ENCODE measurements at regions not wholly inside any gene's neighbourhood (a gene's known extent, or its start where the extent isn't known, plus 50 kb on each side); places are given as distances from the start of the nearest gene placed in this dataset.

DNA sequence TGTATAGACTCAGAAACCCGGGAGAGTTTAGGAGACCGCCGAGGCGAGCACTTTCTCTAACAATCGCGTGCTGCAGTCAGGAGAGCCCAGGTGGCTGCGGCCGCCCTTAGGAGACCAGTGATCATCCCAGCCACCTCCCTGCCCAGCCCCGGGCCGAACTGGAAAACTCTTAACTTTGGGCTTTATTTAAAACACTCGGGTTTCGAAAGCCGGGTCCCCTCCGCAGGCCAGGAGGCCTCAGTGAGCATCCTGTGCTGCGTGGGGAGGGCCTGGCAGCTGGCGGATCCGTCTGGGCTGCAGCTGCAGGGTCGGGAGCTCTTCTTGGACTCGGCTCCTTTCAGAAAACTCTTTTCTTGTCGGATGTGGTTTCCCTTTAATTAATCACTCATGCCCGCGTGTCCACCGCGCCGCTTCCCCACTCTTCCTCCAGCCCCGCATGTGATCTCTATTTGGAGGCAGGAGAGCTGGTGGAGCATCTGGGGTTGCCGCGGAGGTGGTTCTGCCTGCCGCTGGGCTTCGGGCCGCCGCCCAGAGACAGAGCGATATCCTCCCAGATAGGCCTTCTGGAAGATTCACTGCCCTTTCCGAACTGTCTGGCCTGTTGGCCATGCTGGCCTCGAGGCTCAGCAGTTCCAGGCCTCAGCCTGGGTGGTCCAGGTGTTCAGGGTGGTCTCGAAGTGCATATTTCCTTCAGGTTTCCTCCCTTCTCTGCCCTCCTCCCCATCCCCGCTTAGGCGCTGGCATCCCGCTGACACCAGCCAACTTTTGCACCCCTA, 59.5 kb downstream of the TMEM174 start:
- Histone ChIP-seq H3K9ac (no peak overlapping the region), H3K4me2 (no peak overlapping the region), H3K4me1 (ENCODE audit: low read depth, poor library complexity, severe bottlenecking) (no peaks in the 10 kb centered on the region), H4K20me1 (ENCODE audit: insufficient read depth) (no peaks in the 10 kb centered on the region), H2AFZ (ENCODE audit: low read depth) (no peak overlapping the region), H3K36me3 (ENCODE audit: insufficient read depth) (no peaks in the 10 kb centered on the region), H3K27me3 (ENCODE audit: insufficient read depth, low read depth) (no peaks in the 10 kb centered on the region), H3K4me3 (IDR thresholded peaks at IDR 0.05; ENCODE audit: insufficient read depth, low read depth, low read length) (no peak overlapping the region), H3K79me2 (ENCODE audit: insufficient read depth, low read depth) (no peaks in the 10 kb centered on the region), H3K27ac (no peak overlapping the region)
- no peak for TF ChIP-seq CTCF (conservative IDR thresholded peaks at IDR 0.05; ENCODE audit: low read depth, low read length)

- Histone ChIP-seq H3K79me2 (ENCODE audit: insufficient read depth, low read depth) (no peaks in the 10 kb centered on the region), H3K27ac (no peak overlapping the region), H3K4me2 (no peak overlapping the region), H3K4me1 (ENCODE audit: low read depth, poor library complexity, severe bottlenecking) (no peaks in the 10 kb centered on the region), H4K20me1 (ENCODE audit: insufficient read depth) (no peaks in the 10 kb centered on the region), H3K4me3 (IDR thresholded peaks at IDR 0.05; ENCODE audit: insufficient read depth, low read depth, low read length) (no peak overlapping the region), H3K36me3 (ENCODE audit: insufficient read depth) (no peaks in the 10 kb centered on the region), H2AFZ (ENCODE audit: low read depth) (no peak overlapping the region), H3K9ac (no peak overlapping the region), H3K27me3 (ENCODE audit: insufficient read depth, low read depth) (no peaks in the 10 kb centered on the region)
- TF ChIP-seq CTCF (conservative IDR thresholded peaks at IDR 0.05; ENCODE audit: low read depth, low read length): no peak
Observed at GRCh38 chr5:73231246-73231778, 58.3 kb downstream of the TMEM174 start.

DNA sequence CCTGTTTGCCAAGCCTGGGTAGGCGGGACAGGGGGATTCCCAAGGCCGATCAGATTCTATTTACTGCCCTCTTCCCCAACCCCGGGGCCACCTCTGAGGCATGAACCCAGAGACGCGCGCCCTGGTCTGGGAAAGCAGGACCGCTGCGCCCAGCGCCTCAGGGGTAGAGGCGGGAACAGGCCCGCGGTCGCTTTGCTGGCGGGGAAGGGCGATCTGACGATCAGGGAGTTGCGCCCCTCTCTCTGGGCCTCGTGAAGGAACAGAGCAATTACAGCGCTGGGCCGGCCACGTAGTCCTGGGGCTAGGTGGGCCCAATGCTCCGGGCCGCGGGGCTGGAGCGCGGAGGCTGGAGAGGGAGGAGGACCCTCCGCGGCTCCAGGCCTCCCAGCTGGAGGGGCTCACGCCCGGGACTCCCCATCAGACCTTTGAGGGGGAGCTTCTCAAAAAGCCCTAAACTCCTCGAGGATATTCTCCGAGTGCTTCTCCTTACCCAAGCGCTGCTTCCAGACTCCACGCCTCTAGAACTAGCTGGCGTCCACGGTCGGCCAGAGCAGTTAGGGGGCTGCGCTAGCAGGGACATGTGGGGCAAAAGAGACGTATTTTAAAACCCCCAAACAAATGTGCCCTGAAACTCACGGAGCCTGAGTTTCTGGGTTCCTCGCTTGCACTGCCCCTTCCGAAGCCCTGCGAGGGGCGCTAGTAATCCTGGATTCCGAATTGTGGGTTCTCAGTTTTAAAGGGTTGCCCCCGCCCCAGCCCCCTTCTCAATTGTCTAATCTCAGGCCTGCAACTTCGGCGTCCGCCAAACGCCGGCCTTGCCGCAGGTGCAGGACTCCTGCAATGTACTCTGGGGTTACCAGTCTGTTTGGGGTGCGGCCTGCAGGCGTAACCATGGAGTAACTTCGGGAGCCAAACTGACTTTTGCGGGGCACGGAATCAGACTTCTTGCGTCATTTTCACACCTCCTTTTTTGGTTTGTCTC, 57.6 kb downstream of the TMEM174 start:
- Histone ChIP-seq H3K4me1 (ENCODE audit: low read depth, poor library complexity, severe bottlenecking) (peaks cover 6% of the 10 kb centered on the region), H2AFZ (ENCODE audit: low read depth) (no peak overlapping the region), H3K27ac (no peak overlapping the region), H4K20me1 (ENCODE audit: insufficient read depth) (no peaks in the 10 kb centered on the region), H3K36me3 (ENCODE audit: insufficient read depth) (no peaks in the 10 kb centered on the region), H3K4me3 (IDR thresholded peaks at IDR 0.05; ENCODE audit: insufficient read depth, low read depth, low read length) (no peak overlapping the region), H3K27me3 (ENCODE audit: insufficient read depth, low read depth) (no peaks in the 10 kb centered on the region), H3K4me2 (no peak overlapping the region), H3K79me2 (ENCODE audit: insufficient read depth, low read depth) (no peaks in the 10 kb centered on the region), H3K9ac (no peak overlapping the region)
- no peak for TF ChIP-seq CTCF (conservative IDR thresholded peaks at IDR 0.05; ENCODE audit: low read depth, low read length)

GRCh38 chr5:73229271-73229670, 56.3 kb downstream of the TMEM174 start:
- Histone ChIP-seq H3K4me2 (no peak overlapping the region), H3K79me2 (ENCODE audit: insufficient read depth, low read depth) (no peaks in the 10 kb centered on the region), H3K36me3 (ENCODE audit: insufficient read depth) (no peaks in the 10 kb centered on the region), H4K20me1 (ENCODE audit: insufficient read depth) (no peaks in the 10 kb centered on the region), H3K4me1 (ENCODE audit: low read depth, poor library complexity, severe bottlenecking) (peaks cover 19% of the 10 kb centered on the region), H3K9ac (no peak overlapping the region), H3K27ac (no peak overlapping the region), H3K27me3 (ENCODE audit: insufficient read depth, low read depth) (no peaks in the 10 kb centered on the region), H2AFZ (ENCODE audit: low read depth) (no peak overlapping the region), H3K4me3 (IDR thresholded peaks at IDR 0.05; ENCODE audit: insufficient read depth, low read depth, low read length) (no peak overlapping the region)
- TF ChIP-seq CTCF (conservative IDR thresholded peaks at IDR 0.05; ENCODE audit: low read depth, low read length): no peak
